IMR-90 (cell line): ENCODE measurements at regions not wholly inside any gene's neighbourhood (a gene's known extent, or its start where the extent isn't known, plus 50 kb on each side); places are given as distances from the start of the nearest gene placed in this dataset.

Experiments
- ATAC-seq: fragments of 200-7000 bp; cut with Tn5 transposase; 2 replicates; pipeline ENCODE4 v1.9.1; 2020; ENCODE audit warnings: low read depth, mild to moderate bottlenecking, moderate library complexity
- BruUV-seq: library from RNA; stranded (reverse); fragments of 400-500 nt; replicated peaks from 2 replicates; lab custom pipeline; 2021; lab: Mats Ljungman, UMichigan
- CTCF ChIA-PET: fragments of 300-600 bp; formaldehyde crosslinking; extraction: SDS; loops from one replicate; lab custom pipeline; 2021; ENCODE audit warnings: antibody characterized with exemption; lab: Yijun Ruan, JAX
- POLR2A ChIA-PET: fragments of 300-600 bp; sonication (Branson Sonifier 250); formaldehyde crosslinking; loops from one replicate; lab custom pipeline; 2022; ENCODE audit warnings: antibody characterized with exemption; ENCODE audit not compliant: unreplicated experiment; lab: Charles Lee
- DNase-seq: peaks from one replicate; pipeline ENCODE4 v3.0.0; 2013
- H2AFZ ChIP-seq: replicated peaks from 2 replicates; pipeline ENCODE3; 2013; ENCODE audit warnings: low read length, mild to moderate bottlenecking; ENCODE audit not compliant: poor library complexity
- H2AK5ac ChIP-seq: 2 replicates; pipeline ENCODE4 v1.6.1; 2013; ENCODE audit warnings: low read depth, low read length, inconsistent platforms
- H2AK9ac ChIP-seq: replicated peaks from 2 replicates; pipeline ENCODE3; 2013; ENCODE audit warnings: mild to moderate bottlenecking, low read depth, low read length, moderate library complexity; ENCODE audit not compliant: poor library complexity
- H2BK120ac ChIP-seq: 2 replicates; pipeline ENCODE4 v1.6.1; 2013; ENCODE audit warnings: low read depth, low read length, inconsistent platforms
- H2BK15ac ChIP-seq: 3 replicates; pipeline ENCODE4 v1.6.1; 2013; ENCODE audit warnings: low read depth, low read length, inconsistent platforms
- H2BK20ac ChIP-seq: 2 replicates; pipeline ENCODE4 v1.6.1; 2013; ENCODE audit warnings: low read depth, mild to moderate bottlenecking, inconsistent platforms, low read length, moderate library complexity
- H2BK5ac ChIP-seq: 2 replicates; pipeline ENCODE4 v1.6.1; 2013; ENCODE audit warnings: mild to moderate bottlenecking, low read depth, low read length, inconsistent platforms; ENCODE audit not compliant: poor library complexity, severe bottlenecking
- H3K14ac ChIP-seq: replicated peaks from 2 replicates; pipeline ENCODE4 v1.6.1; 2013; ENCODE audit warnings: low read depth, low read length, inconsistent platforms
- H3K18ac ChIP-seq: 2 replicates; pipeline ENCODE4 v1.6.1; 2013; ENCODE audit warnings: low read depth, low read length, control low read depth
- H3K23ac ChIP-seq: 2 replicates; pipeline ENCODE4 v1.6.1; 2013; ENCODE audit warnings: low read depth, low read length, inconsistent platforms
- H3K27ac ChIP-seq: 2 replicates; pipeline ENCODE4 v1.5.1; 2013; ENCODE audit warnings: mild to moderate bottlenecking, control low read depth, low read length; ENCODE audit not compliant: insufficient read depth
- H3K27me3 ChIP-seq: 2 replicates; pipeline ENCODE4 v1.6.1; 2013; ENCODE audit warnings: low read length; ENCODE audit not compliant: control insufficient read depth, insufficient read depth
- H3K36me3 ChIP-seq: 2 replicates; pipeline ENCODE4 v1.6.1; 2013; ENCODE audit warnings: low read length, mixed read lengths; ENCODE audit not compliant: control insufficient read depth, insufficient read depth
- H3K4ac ChIP-seq: 2 replicates; pipeline ENCODE4 v1.6.1; 2013; ENCODE audit warnings: low read depth, low read length, inconsistent platforms
- H3K4me1 ChIP-seq: 2 replicates; pipeline ENCODE4 v1.6.1; 2013; ENCODE audit warnings: low read length, mixed read lengths; ENCODE audit not compliant: control insufficient read depth, insufficient read depth
- H3K4me2 ChIP-seq: 2 replicates; pipeline ENCODE4 v1.6.1; 2013; ENCODE audit warnings: low read depth, mild to moderate bottlenecking, control low read depth, low read length, moderate library complexity
- H3K4me3 ChIP-seq: 2 replicates; pipeline ENCODE4 v1.5.1; 2013; ENCODE audit warnings: low read depth, mild to moderate bottlenecking, control low read depth, low read length, moderate library complexity; ENCODE audit not compliant: insufficient read depth
- H3K56ac ChIP-seq: 2 replicates; pipeline ENCODE4 v1.6.1; 2013; ENCODE audit warnings: low read length, inconsistent platforms; ENCODE audit not compliant: insufficient read depth; ENCODE audit errors: extremely low read depth
- H3K79me1 ChIP-seq, 2 experiments: 2 replicates each; pipeline ENCODE4 v1.6.1; 2013; ENCODE audit warnings: low read length in 2 of 2, inconsistent platforms in 1 of 2, low read depth in 1 of 2
- H3K9ac ChIP-seq: 2 replicates; pipeline ENCODE4 v1.6.1; 2013; ENCODE audit warnings: low read depth, low read length, control low read depth
- H3K9me1 ChIP-seq: 2 replicates; pipeline ENCODE4 v1.6.1; 2013; ENCODE audit warnings: low read length, inconsistent platforms; ENCODE audit not compliant: insufficient read depth
- H3K9me3 ChIP-seq: 2 replicates; pipeline ENCODE4 v1.6.1; 2013; ENCODE audit warnings: low read length; ENCODE audit not compliant: control insufficient read depth, insufficient read depth
- H4K20me1 ChIP-seq: 2 replicates; pipeline ENCODE4 v1.6.1; 2013; ENCODE audit warnings: low read length, inconsistent platforms; ENCODE audit not compliant: insufficient read depth
- H4K5ac ChIP-seq: 2 replicates; pipeline ENCODE4 v1.6.1; 2013; ENCODE audit warnings: mild to moderate bottlenecking, low read depth, low read length, control low read depth
- H4K8ac ChIP-seq, 2 experiments: 2 replicates each; pipeline ENCODE4 v1.6.1; 2013; ENCODE audit warnings: low read depth in 2 of 2, low read length in 2 of 2, control low read depth in 1 of 2, inconsistent platforms in 1 of 2
- H4K91ac ChIP-seq: 2 replicates; pipeline ENCODE4 v1.6.1; 2013; ENCODE audit warnings: low read depth, low read length, inconsistent platforms; ENCODE audit not compliant: insufficient read depth
- CEBPB ChIP-seq: IDR thresholded peaks from 2 replicates; pipeline ENCODE4 v1.6.1; 2012; ENCODE audit warnings: low read depth, low read length, improper control_type of control experiment
- FOS ChIP-seq: fragments of 150-350 bp; IDR thresholded peaks from 2 replicates; pipeline ENCODE4 v1.6.1; 2016; ENCODE audit warnings: low read depth, low read length
- MAFK ChIP-seq: IDR thresholded peaks from 2 replicates; pipeline ENCODE4 v1.6.1; 2012; ENCODE audit warnings: low read depth, low read length, improper control_type of control experiment
- MAZ ChIP-seq: IDR thresholded peaks from 2 replicates; pipeline ENCODE4 v1.6.1; 2012; ENCODE audit warnings: low read depth, mild to moderate bottlenecking, low read length, improper control_type of control experiment, moderate library complexity, borderline replicate concordance
- NFE2L2 ChIP-seq: fragments of 150-350 bp; IDR thresholded peaks from 2 replicates; pipeline ENCODE4 v1.6.1; 2016; ENCODE audit warnings: low read depth, mild to moderate bottlenecking, low read length
- POLR2A ChIP-seq: IDR thresholded peaks from 2 replicates; pipeline ENCODE4 v1.6.1; 2012; ENCODE audit warnings: mild to moderate bottlenecking, low read depth, low read length
- RCOR1 ChIP-seq: IDR thresholded peaks from 2 replicates; pipeline ENCODE4 v1.6.1; 2012; ENCODE audit warnings: mild to moderate bottlenecking, low read length, improper control_type of control experiment; ENCODE audit not compliant: insufficient replicate concordance
- RFX5 ChIP-seq: IDR thresholded peaks from 2 replicates; pipeline ENCODE4 v1.8.0; 2012; ENCODE audit warnings: low read depth, mild to moderate bottlenecking, low read length, moderate library complexity
- WGBS, 2 experiments: methylation state at CpG; one replicate each; pipeline versions ENCODE4 v1.1.5 to v1.1.7; 2013; ENCODE audit warnings: missing lambda C conversion rate in 2 of 2; ENCODE audit not compliant: insufficient read length in 1 of 2; ENCODE audit errors: extremely low coverage in 2 of 2; 5-methylcytosine and 5-hydroxymethylcytosine counted together
- dilution Hi-C: fragments of 300-500 bp; cut with HindIII; formaldehyde crosslinking; loops from one replicate; pipeline ENCODE4 v1.14.3; 2018; ENCODE audit warnings: low sequenced_read_pairs; ENCODE audit not compliant: unreplicated experiment
- in situ Hi-C: fragments of 300-500 bp; cut with MboI; formaldehyde crosslinking; loops from 3 replicates; pipeline ENCODE4 v1.14.3; 2019; ENCODE audit warnings: low sequenced_read_pairs, inconsistent platforms, mixed read lengths
- intact Hi-C: fragments of 100-400 bp; cut with micrococcal nuclease; formaldehyde crosslinking; loops from 2 replicates; pipeline ENCODE4 v1.10.0; 2022
- TF ChIP-seq, protein P1 (sequence below): conservative IDR thresholded peaks from 2 replicates; pipeline ENCODE4 v1.5.1; 2012; ENCODE audit warnings: mild to moderate bottlenecking, low read depth, low read length, improper control_type of control experiment
- TF ChIP-seq, protein P2 (sequence below): fragments of 150-350 bp; IDR thresholded peaks from 2 replicates; pipeline ENCODE4 v1.6.1; 2017; ENCODE audit warnings: mild to moderate bottlenecking, antibody characterized with exemption, low read length, low read depth

DNA sequence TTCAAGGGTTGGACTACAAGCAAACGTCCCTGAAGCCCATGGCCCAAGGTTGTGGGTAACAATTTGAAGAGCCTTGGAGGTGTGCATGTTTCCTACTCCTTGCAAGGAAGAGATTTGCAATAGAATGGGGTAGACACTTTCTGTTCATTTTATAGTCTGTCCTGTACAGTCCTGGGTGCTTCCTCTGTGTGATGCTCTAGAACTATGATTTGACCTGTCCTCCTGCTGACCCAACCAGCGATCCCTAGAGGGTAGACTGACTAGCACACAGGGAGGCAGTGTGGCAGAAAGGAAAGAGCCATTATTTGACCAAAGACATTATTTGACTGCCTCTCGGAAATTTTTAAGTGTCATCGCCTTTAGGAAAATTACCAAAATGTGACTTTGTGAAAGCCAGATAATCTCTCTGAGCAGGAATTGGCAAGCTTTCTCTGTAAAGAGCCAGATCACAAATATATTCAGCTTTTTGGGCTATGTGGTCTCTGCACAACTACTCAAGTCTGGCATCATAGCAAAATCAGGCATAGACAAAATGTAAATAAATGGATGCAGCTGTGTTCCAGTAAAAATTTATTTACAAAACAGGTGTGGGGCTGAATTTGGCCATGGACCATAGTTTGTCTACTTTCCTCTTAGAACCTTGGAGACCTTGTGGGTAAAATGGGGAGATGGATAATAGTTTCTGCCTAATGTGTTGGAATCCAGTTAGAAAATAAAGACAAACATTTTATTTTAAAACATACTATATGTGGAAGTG, 106.8 kb downstream of the DMRT2 start:
- H4K91ac ChIP-seq, result no peak overlapping the region
- H3K18ac ChIP-seq, result no peak overlapping the region
- no peak overlapping the region for H3K9ac ChIP-seq
- 29% methylated on average over 1 of the region's 4 CpGs; no CpG with 5 or more reads in 1 of the 2 experiments for WGBS, 2 experiments
- H4K8ac ChIP-seq, result no peak overlapping the region
- no peak for ATAC-seq
- dilution Hi-C loops (no loop called here), intact Hi-C loops (no loop called here), in situ Hi-C loops (no loop called here)
- no peaks in the 10 kb centered on the region for H3K9me1 ChIP-seq
- no peak overlapping the region for H2BK120ac ChIP-seq
- ChIA-PET POLR2A (interaction anchor here (0.6 kb wide), 1 partner anchor 125 kb away, joined by 7 read pairs; no protein-coding TSS in a partner anchor), CTCF (no interaction called here)
- H3K27ac ChIP-seq, result no peak overlapping the region
- H4K5ac ChIP-seq, result no peak overlapping the region
- H3K27me3 ChIP-seq, result no peaks in the 10 kb centered on the region
- no peak overlapping the region for H2BK5ac ChIP-seq
- H3K4me1 ChIP-seq, result no peaks in the 10 kb centered on the region
- H4K20me1 ChIP-seq, result no peaks in the 10 kb centered on the region
- H3K56ac ChIP-seq, result no peak overlapping the region
- H3K23ac ChIP-seq, result no peak overlapping the region
- no TSS peak for BruUV-seq
- H3K4me3 ChIP-seq, result no peak overlapping the region
- H2AFZ ChIP-seq, result no peak overlapping the region
- no peak overlapping the region for H2BK15ac ChIP-seq
- TF ChIP-seq POLR2A (no peak), RFX5 (no peak), CEBPB (no peak), NFE2L2 (no peak), MAFK (no peak), FOS (no peak), MAZ (no peak), RCOR1 (no peak)
- TF ChIP-seq, protein P1, sequence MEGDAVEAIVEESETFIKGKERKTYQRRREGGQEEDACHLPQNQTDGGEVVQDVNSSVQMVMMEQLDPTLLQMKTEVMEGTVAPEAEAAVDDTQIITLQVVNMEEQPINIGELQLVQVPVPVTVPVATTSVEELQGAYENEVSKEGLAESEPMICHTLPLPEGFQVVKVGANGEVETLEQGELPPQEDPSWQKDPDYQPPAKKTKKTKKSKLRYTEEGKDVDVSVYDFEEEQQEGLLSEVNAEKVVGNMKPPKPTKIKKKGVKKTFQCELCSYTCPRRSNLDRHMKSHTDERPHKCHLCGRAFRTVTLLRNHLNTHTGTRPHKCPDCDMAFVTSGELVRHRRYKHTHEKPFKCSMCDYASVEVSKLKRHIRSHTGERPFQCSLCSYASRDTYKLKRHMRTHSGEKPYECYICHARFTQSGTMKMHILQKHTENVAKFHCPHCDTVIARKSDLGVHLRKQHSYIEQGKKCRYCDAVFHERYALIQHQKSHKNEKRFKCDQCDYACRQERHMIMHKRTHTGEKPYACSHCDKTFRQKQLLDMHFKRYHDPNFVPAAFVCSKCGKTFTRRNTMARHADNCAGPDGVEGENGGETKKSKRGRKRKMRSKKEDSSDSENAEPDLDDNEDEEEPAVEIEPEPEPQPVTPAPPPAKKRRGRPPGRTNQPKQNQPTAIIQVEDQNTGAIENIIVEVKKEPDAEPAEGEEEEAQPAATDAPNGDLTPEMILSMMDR, result no peak
- TF ChIP-seq, protein P2, sequence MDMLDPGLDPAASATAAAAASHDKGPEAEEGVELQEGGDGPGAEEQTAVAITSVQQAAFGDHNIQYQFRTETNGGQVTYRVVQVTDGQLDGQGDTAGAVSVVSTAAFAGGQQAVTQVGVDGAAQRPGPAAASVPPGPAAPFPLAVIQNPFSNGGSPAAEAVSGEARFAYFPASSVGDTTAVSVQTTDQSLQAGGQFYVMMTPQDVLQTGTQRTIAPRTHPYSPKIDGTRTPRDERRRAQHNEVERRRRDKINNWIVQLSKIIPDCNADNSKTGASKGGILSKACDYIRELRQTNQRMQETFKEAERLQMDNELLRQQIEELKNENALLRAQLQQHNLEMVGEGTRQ, result no peak
- DNase-seq, result no peak
- H3K36me3 ChIP-seq, result no peaks in the 10 kb centered on the region
- H2AK5ac ChIP-seq, result no peak overlapping the region
- no peak overlapping the region for H2AK9ac ChIP-seq
- H3K4me2 ChIP-seq, result no peak overlapping the region
- H3K14ac ChIP-seq, result no peak overlapping the region
- H3K79me1 ChIP-seq, result no peaks in the 10 kb centered on the region
- peaks cover 8% of the 10 kb centered on the region for H3K9me3 ChIP-seq
- no peak overlapping the region for H3K4ac ChIP-seq
- H2BK20ac ChIP-seq, result no peak overlapping the region
